SK-N-SH (cell line): ENCODE measurements at regions not wholly inside any gene's neighbourhood (a gene's known extent, or its start where the extent isn't known, plus 50 kb on each side); places are given as distances from the start of the nearest gene placed in this dataset.

Source experiments
- CTCF ChIA-PET: fragments of 300-600, 350-600 bp; formaldehyde crosslinking; extraction: SDS; loops from one replicate; lab custom pipeline; 2021; lab: Yijun Ruan, JAX
- POLR2A ChIA-PET: fragments of 350-600 bp; sonication (Branson Sonifier 250); formaldehyde crosslinking; extraction: SDS; loops from one replicate; lab custom pipeline; 2020; ENCODE audit warnings: antibody characterized with exemption, inconsistent platforms; lab: Yijun Ruan, JAX
- DNase-seq: peaks from one replicate; pipeline ENCODE4 v3.0.0; 2012
- H2AFZ ChIP-seq: fragments of 200-600 bp; sonication (generic); 2 replicates; pipeline ENCODE4 v1.8.1; 2016; ENCODE audit warnings: antibody characterized with exemption, mild to moderate bottlenecking, low read depth
- H3F3A ChIP-seq: fragments of 200-600 bp; sonication (generic); replicated peaks from 2 replicates; pipeline ENCODE3; 2016; ENCODE audit warnings: antibody characterized with exemption, mild to moderate bottlenecking; ENCODE audit not compliant: insufficient read depth
- H3K27ac ChIP-seq, 2 experiments: fragments of 200-500 bp in 1 of 2; fragments of 200-600 bp in 1 of 2; sonication (Bioruptor generic) in 1 of 2; sonication (generic), shearing (Covaris generic) in 1 of 2; 2 replicates each; pipeline versions ENCODE4 v1.5.1 to v1.6.1; 2014 to 2016; ENCODE audit warnings: low read depth in 2 of 2, inconsistent platforms in 1 of 2, low read length in 1 of 2, mild to moderate bottlenecking in 1 of 2, mixed read lengths in 1 of 2
- H3K27me3 ChIP-seq: fragments of 200-600 bp; sonication (generic), shearing (Covaris generic); 2 replicates; pipeline ENCODE4 v1.6.1; 2016; ENCODE audit warnings: mixed run types; ENCODE audit not compliant: insufficient read depth
- H3K36me3 ChIP-seq, 2 experiments: fragments of 200-500 bp in 1 of 2; fragments of 200-600 bp in 1 of 2; sonication (Bioruptor generic) in 1 of 2; sonication (generic) in 1 of 2; replicated peaks in 1 of 2; 2 replicates each; pipeline versions ENCODE3 to v1.5.1; 2014 to 2016; ENCODE audit warnings: low read length in 1 of 2, mild to moderate bottlenecking in 1 of 2; ENCODE audit not compliant: insufficient read depth in 2 of 2, control insufficient read depth in 1 of 2
- H3K4me1 ChIP-seq, 2 experiments: fragments of 200-500 bp in 1 of 2; fragments of 200-600 bp in 1 of 2; sonication (Bioruptor generic) in 1 of 2; sonication (generic), shearing (Covaris generic) in 1 of 2; 2 replicates each; pipeline versions ENCODE4 v1.5.1 to v1.6.1; 2014 to 2016; ENCODE audit warnings: low read depth in 1 of 2, low read length in 1 of 2, mixed run types in 1 of 2; ENCODE audit not compliant: insufficient read depth in 2 of 2, control insufficient read depth in 1 of 2
- H3K4me2 ChIP-seq: fragments of 200-600 bp; sonication (generic), shearing (Covaris generic); 2 replicates; pipeline ENCODE4 v1.6.1; 2017; ENCODE audit warnings: mixed run types
- H3K4me3 ChIP-seq, 2 experiments: fragments of 200-500 bp in 1 of 2; fragments of 200-600 bp in 1 of 2; sonication (Bioruptor generic) in 1 of 2; sonication (generic), shearing (Covaris generic) in 1 of 2; 2 replicates each; pipeline versions ENCODE4 v1.5.1 to v1.8.1; 2014 to 2016; ENCODE audit warnings: low read depth in 2 of 2, inconsistent platforms in 1 of 2, low read length in 1 of 2, mild to moderate bottlenecking in 1 of 2, mixed read lengths in 1 of 2, moderate library complexity in 1 of 2
- H3K79me2 ChIP-seq: fragments of 200-600 bp; sonication (generic); 2 replicates; pipeline ENCODE4 v1.8.1; 2017; ENCODE audit warnings: mild to moderate bottlenecking; ENCODE audit not compliant: insufficient read depth
- H3K9ac ChIP-seq: fragments of 200-600 bp; sonication (generic); 2 replicates; pipeline ENCODE4 v1.6.1; 2017; ENCODE audit warnings: mixed run types
- H3K9me2 ChIP-seq: fragments of 200-600 bp; sonication (generic); 2 replicates; pipeline ENCODE4 v1.6.1; 2017; ENCODE audit warnings: mixed run types
- H3K9me3 ChIP-seq: fragments of 200-600 bp; sonication (generic); 2 replicates; pipeline ENCODE4 v1.6.1; 2017; ENCODE audit warnings: mixed run types, mild to moderate bottlenecking, moderate library complexity
- H4K20me1 ChIP-seq: fragments of 200-600 bp; sonication (generic); 2 replicates; pipeline ENCODE4 v1.6.1; 2017; ENCODE audit warnings: mild to moderate bottlenecking, mixed run types; ENCODE audit not compliant: insufficient read depth
- CHD2 ChIP-seq: fragments of 150-350 bp; IDR thresholded peaks from 2 replicates; pipeline ENCODE4 v1.6.1; 2018; ENCODE audit warnings: low read length; ENCODE audit not compliant: partially characterized antibody
- ELF1 ChIP-seq: IDR thresholded peaks from 2 replicates; pipeline ENCODE4 v1.4.0; 2012
- EZH2phosphoT487 ChIP-seq: fragments of 200-600 bp; sonication (generic); IDR thresholded peaks from 2 replicates; pipeline ENCODE4 v1.6.1; 2017; ENCODE audit warnings: low read depth, mixed run types, mild to moderate bottlenecking, antibody characterized with exemption, moderate library complexity, borderline replicate concordance
- FOSL2 ChIP-seq: IDR thresholded peaks from 2 replicates; pipeline ENCODE4 v1.4.0; 2012; ENCODE audit warnings: low read depth, mild to moderate bottlenecking, moderate library complexity, borderline replicate concordance
- FOXM1 ChIP-seq: IDR thresholded peaks from 2 replicates; pipeline ENCODE4 v1.4.0; 2012; ENCODE audit warnings: low read depth, mild to moderate bottlenecking
- GABPA ChIP-seq: IDR thresholded peaks from 2 replicates; pipeline ENCODE4 v1.4.0; 2012; ENCODE audit warnings: low read depth, mild to moderate bottlenecking
- MAX ChIP-seq: IDR thresholded peaks from 2 replicates; pipeline ENCODE4 v1.4.0; 2012; ENCODE audit warnings: low read depth
- MEF2A ChIP-seq: IDR thresholded peaks from 2 replicates; pipeline ENCODE4 v1.4.0; 2012; ENCODE audit warnings: low read depth, borderline replicate concordance
- MXI1 ChIP-seq: IDR thresholded peaks from 2 replicates; pipeline ENCODE4 v1.6.1; 2012; ENCODE audit warnings: mild to moderate bottlenecking, low read depth, low read length, improper control_type of control experiment
- NFIC ChIP-seq: IDR thresholded peaks from 2 replicates; pipeline ENCODE4 v1.4.0; 2012; ENCODE audit warnings: borderline replicate concordance
- NRF1 ChIP-seq: IDR thresholded peaks from 2 replicates; pipeline ENCODE4 v1.6.1; 2012; ENCODE audit warnings: low read depth, mild to moderate bottlenecking, low read length
- PBX3 ChIP-seq: IDR thresholded peaks from 2 replicates; pipeline ENCODE4; 2012
- POLR2AphosphoS5 ChIP-seq: IDR thresholded peaks from 2 replicates; pipeline ENCODE4 v1.6.1; 2012; ENCODE audit warnings: low read depth, low read length
- RAD21 ChIP-seq: IDR thresholded peaks from 2 replicates; pipeline ENCODE4 v1.6.1; 2012; ENCODE audit warnings: mild to moderate bottlenecking, low read length
- RFX5 ChIP-seq: IDR thresholded peaks from 2 replicates; pipeline ENCODE4 v1.6.1; 2012; ENCODE audit warnings: mild to moderate bottlenecking, improper control_type of control experiment, low read length
- SMC3 ChIP-seq: IDR thresholded peaks from 2 replicates; pipeline ENCODE4 v1.6.1; 2012; ENCODE audit warnings: low read depth, low read length, improper control_type of control experiment
- TAF1 ChIP-seq: IDR thresholded peaks from 2 replicates; pipeline ENCODE4 v1.6.1; 2012; ENCODE audit warnings: low read depth, mild to moderate bottlenecking, low read length, moderate library complexity, borderline replicate concordance
- TCF12 ChIP-seq: IDR thresholded peaks from 2 replicates; pipeline ENCODE4 v1.4.0; 2012
- TEAD4 ChIP-seq: IDR thresholded peaks from 2 replicates; pipeline ENCODE4 v1.4.0; 2012; ENCODE audit warnings: mild to moderate bottlenecking, borderline replicate concordance; ENCODE audit not compliant: insufficient read depth
- USF2 ChIP-seq: fragments of 150-350 bp; IDR thresholded peaks from 2 replicates; pipeline ENCODE4 v1.6.1; 2017; ENCODE audit warnings: antibody characterized with exemption, low read length, low read depth, borderline replicate concordance
- WGBS: methylation state at CpG from one replicate; pipeline ENCODE4 v1.1.6; 2017; ENCODE audit warnings: low lambda C conversion rate; 5-methylcytosine and 5-hydroxymethylcytosine counted together
- TF ChIP-seq, protein P1 (sequence below): IDR thresholded peaks from 2 replicates; pipeline ENCODE4 v1.6.1; 2012; ENCODE audit warnings: mild to moderate bottlenecking, low read depth, low read length, moderate library complexity
- TF ChIP-seq, protein P2 (sequence below): IDR thresholded peaks from 2 replicates; pipeline ENCODE4 v1.4.0; 2012; ENCODE audit warnings: low read depth, borderline replicate concordance

DNA sequence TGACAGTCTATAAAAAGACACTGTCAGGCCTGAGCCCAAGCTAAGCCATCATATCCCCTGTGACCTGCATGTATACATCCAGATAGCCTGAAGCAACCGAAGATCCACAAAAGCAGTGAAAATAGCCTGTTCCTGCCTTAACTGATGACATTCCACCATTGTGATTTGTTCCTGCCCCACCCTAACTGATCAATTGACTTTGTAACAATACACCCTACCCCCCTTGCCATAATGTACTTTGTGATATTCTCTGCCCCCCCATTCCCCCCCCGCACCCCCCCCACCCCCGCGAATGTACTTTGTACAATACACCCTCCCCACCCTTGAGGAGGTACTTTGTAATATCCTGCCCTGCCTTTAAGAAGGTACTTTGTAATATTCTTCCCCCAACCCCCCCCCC is 82.2 kb upstream of the MED13 start:
- CTCF ChIA-PET: no interaction called here
- no peak overlapping the region for H2AFZ ChIP-seq
- no peaks in the 10 kb centered on the region for H3K4me1 ChIP-seq
- no peak for DNase-seq
- H4K20me1 ChIP-seq: no peaks in the 10 kb centered on the region
- no peaks in the 10 kb centered on the region for H3K9me3 ChIP-seq
- TF ChIP-seq, protein P1, sequence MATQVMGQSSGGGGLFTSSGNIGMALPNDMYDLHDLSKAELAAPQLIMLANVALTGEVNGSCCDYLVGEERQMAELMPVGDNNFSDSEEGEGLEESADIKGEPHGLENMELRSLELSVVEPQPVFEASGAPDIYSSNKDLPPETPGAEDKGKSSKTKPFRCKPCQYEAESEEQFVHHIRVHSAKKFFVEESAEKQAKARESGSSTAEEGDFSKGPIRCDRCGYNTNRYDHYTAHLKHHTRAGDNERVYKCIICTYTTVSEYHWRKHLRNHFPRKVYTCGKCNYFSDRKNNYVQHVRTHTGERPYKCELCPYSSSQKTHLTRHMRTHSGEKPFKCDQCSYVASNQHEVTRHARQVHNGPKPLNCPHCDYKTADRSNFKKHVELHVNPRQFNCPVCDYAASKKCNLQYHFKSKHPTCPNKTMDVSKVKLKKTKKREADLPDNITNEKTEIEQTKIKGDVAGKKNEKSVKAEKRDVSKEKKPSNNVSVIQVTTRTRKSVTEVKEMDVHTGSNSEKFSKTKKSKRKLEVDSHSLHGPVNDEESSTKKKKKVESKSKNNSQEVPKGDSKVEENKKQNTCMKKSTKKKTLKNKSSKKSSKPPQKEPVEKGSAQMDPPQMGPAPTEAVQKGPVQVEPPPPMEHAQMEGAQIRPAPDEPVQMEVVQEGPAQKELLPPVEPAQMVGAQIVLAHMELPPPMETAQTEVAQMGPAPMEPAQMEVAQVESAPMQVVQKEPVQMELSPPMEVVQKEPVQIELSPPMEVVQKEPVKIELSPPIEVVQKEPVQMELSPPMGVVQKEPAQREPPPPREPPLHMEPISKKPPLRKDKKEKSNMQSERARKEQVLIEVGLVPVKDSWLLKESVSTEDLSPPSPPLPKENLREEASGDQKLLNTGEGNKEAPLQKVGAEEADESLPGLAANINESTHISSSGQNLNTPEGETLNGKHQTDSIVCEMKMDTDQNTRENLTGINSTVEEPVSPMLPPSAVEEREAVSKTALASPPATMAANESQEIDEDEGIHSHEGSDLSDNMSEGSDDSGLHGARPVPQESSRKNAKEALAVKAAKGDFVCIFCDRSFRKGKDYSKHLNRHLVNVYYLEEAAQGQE: no peak
- TF ChIP-seq GABPA: no peak
- TF ChIP-seq MEF2A: no peak
- TF ChIP-seq TAF1: no peak
- no peak for TF ChIP-seq MXI1
- TF ChIP-seq EZH2phosphoT487: no peak
- TF ChIP-seq NRF1: no peak
- TF ChIP-seq, all 33 proteins: peak for 0
- Histone ChIP-seq H3K9ac (no peak overlapping the region), H3F3A (no peaks in the 10 kb centered on the region), H3K36me3 (no peaks in the 10 kb centered on the region), H3K4me3 (no peak overlapping the region), H3K27ac (no peak overlapping the region), H3K27me3 (0 out of 2 replicates have a peak, but pooled peaks cover 4% of the 10 kb centered on the region), H3K79me2 (no peaks in the 10 kb centered on the region), H3K9me2 (no peaks in the 10 kb centered on the region), H3K4me2 (no peak overlapping the region)
- WGBS: 38% methylated on average over 4 of the region's 4 CpGs
- POLR2A ChIA-PET: no interaction called here

GRCh38 chr17:62140836-62141235 is 75.8 kb upstream of the MED13 start:
- CTCF ChIA-PET: interaction anchor here (1.3 to 1.7 kb wide), 2 partner anchors 28 to 31 kb away, joined by 3 to 5 read pairs; no protein-coding TSS in a partner anchor
- H3K9ac ChIP-seq: no peak overlapping the region
- TF ChIP-seq USF2: no peak
- TF ChIP-seq ELF1: no peak
- no peak for TF ChIP-seq EZH2phosphoT487
- TF ChIP-seq TEAD4: no peak
- TF ChIP-seq MAX: no peak
- no peak for TF ChIP-seq RFX5
- no peak for TF ChIP-seq CHD2
- no peak for TF ChIP-seq POLR2AphosphoS5
- TF ChIP-seq FOXM1: no peak
- no peak for TF ChIP-seq PBX3
- no peak for TF ChIP-seq TCF12
- no peak for TF ChIP-seq RAD21
- no peak for TF ChIP-seq NRF1
- TF ChIP-seq FOSL2: no peak
- no peak for TF ChIP-seq SMC3
- TF ChIP-seq NFIC: no peak
- no peak for TF ChIP-seq TAF1
- TF ChIP-seq, protein P2, sequence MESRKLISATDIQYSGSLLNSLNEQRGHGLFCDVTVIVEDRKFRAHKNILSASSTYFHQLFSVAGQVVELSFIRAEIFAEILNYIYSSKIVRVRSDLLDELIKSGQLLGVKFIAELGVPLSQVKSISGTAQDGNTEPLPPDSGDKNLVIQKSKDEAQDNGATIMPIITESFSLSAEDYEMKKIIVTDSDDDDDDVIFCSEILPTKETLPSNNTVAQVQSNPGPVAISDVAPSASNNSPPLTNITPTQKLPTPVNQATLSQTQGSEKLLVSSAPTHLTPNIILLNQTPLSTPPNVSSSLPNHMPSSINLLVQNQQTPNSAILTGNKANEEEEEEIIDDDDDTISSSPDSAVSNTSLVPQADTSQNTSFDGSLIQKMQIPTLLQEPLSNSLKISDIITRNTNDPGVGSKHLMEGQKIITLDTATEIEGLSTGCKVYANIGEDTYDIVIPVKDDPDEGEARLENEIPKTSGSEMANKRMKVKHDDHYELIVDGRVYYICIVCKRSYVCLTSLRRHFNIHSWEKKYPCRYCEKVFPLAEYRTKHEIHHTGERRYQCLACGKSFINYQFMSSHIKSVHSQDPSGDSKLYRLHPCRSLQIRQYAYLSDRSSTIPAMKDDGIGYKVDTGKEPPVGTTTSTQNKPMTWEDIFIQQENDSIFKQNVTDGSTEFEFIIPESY: no peak

More at GRCh38 chr17:62140836-62141235, 75.8 kb upstream of the MED13 start:
- no peaks in the 10 kb centered on the region for H3K27me3 ChIP-seq
- H2AFZ ChIP-seq: no peak overlapping the region
- H3K4me3 ChIP-seq: no peak overlapping the region
- 88% methylated on average over 14 of the region's 14 CpGs for WGBS
- POLR2A ChIA-PET: no interaction called here
- H3K9me3 ChIP-seq: no peaks in the 10 kb centered on the region
- no peak for DNase-seq
- H3K79me2 ChIP-seq: no peaks in the 10 kb centered on the region
- H3K4me2 ChIP-seq: no peak overlapping the region
- H3K27ac ChIP-seq: no peak overlapping the region
- H3K9me2 ChIP-seq: no peaks in the 10 kb centered on the region
- no peaks in the 10 kb centered on the region for H4K20me1 ChIP-seq
- H3K4me1 ChIP-seq: peaks cover 0 to 11% of the 10 kb centered on the region in 2 experiments; a peak in 1 of 4 replicates
- H3F3A ChIP-seq: no peaks in the 10 kb centered on the region
- H3K36me3 ChIP-seq: no peaks in the 10 kb centered on the region
